ENCODE measurements at regions not wholly inside any gene's neighbourhood (a gene's known extent, or its start where the extent isn't known, plus 50 kb on each side); places are given as distances from the start of the nearest gene placed in this dataset.

GRCh38 chr2:145807554-145807953 lies 1287.6 kb upstream of the ZEB2 start:
- TF ChIP-seq CTCF (conservative IDR thresholded peaks at IDR 0.05; ENCODE audit: low read length) = no peak
- no peak for DNase-seq (ENCODE audit: low read depth)
- H3K4me3 ChIP-seq (ENCODE audit: low read length) = no peak overlapping the region

- TF ChIP-seq CTCF (conservative IDR thresholded peaks at IDR 0.05; ENCODE audit: low read length) = no peak
- DNase-seq (ENCODE audit: low read depth) = no peak
- no peak overlapping the region for H3K4me3 ChIP-seq (ENCODE audit: low read length)
These were observed 1286.6 kb upstream of the ZEB2 start for GRCh38 chr2:145806546-145806945.

GRCh38 chr2:145802133-145802532 lies 1282.2 kb upstream of the ZEB2 start:
- no peak for DNase-seq (ENCODE audit: low read depth)
- H3K4me3 ChIP-seq (ENCODE audit: low read length) = no peak overlapping the region
- no peak for TF ChIP-seq CTCF (conservative IDR thresholded peaks at IDR 0.05; ENCODE audit: low read length)

GRCh38 chr2:145801210-145801609 lies 1281.3 kb upstream of the ZEB2 start:
- DNase-seq (ENCODE audit: low read depth) = no peak
- no peak overlapping the region for H3K4me3 ChIP-seq (ENCODE audit: low read length)
- TF ChIP-seq CTCF (conservative IDR thresholded peaks at IDR 0.05; ENCODE audit: low read length) = no peak

GRCh38 chr2:145800151-145801091 lies 1280.5 kb upstream of the ZEB2 start:
- no peak for TF ChIP-seq CTCF (conservative IDR thresholded peaks at IDR 0.05; ENCODE audit: low read length)
- DNase-seq (ENCODE audit: low read depth) = no peak
- no peak overlapping the region for H3K4me3 ChIP-seq (ENCODE audit: low read length)

- TF ChIP-seq CTCF (conservative IDR thresholded peaks at IDR 0.05; ENCODE audit: low read length) = no peak
- no peak overlapping the region for H3K4me3 ChIP-seq (ENCODE audit: low read length)
- DNase-seq (ENCODE audit: low read depth) = no peak
These were observed 1279.7 kb upstream of the ZEB2 start for GRCh38 chr2:145799595-145800108.

DNA sequence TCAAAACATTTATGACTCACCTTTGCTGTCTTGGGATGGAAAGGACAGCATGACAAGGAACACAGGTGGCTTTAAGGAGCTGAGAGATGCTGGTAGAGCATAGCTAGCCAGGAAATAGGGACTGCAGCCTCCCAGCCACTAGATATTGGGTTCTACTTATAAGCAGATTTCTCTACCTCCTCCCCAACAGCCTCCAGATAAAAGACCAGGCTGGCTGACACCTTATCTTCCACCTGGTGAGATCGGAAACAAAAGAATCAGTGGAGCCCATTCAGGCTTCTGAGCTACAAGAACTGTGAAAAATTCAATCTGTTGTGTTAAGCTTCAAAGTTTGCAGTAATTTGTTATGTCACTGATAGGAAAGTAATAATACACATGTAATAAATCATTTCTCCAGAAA lies 1278.5 kb upstream of the ZEB2 start:
- TF ChIP-seq CTCF (conservative IDR thresholded peaks at IDR 0.05; ENCODE audit: low read length) = no peak
- no peak for DNase-seq (ENCODE audit: low read depth)
- no peak overlapping the region for H3K4me3 ChIP-seq (ENCODE audit: low read length)
